Activated naive CD4-positive, alpha-beta T cell treated with anti-CD3 and anti-CD28 coated beads, Interleukin-2, amount 50 U/mL, for 24 hours (primary cell): ENCODE measurements at regions not wholly inside any gene's neighbourhood (a gene's known extent, or its start where the extent isn't known, plus 50 kb on each side); places are given as distances from the start of the nearest gene placed in this dataset.

Experiments used
- H3K27ac Mint-ChIP-seq: one replicate; pipeline ENCODE4 v1.8.0; 2021; ENCODE audit warnings: mild to moderate bottlenecking, mixed read lengths
- H3K27me3 Mint-ChIP-seq: one replicate; pipeline ENCODE4 v1.8.0; 2021; ENCODE audit warnings: mixed read lengths
- H3K36me3 Mint-ChIP-seq: one replicate; pipeline ENCODE4 v1.8.0; 2021; ENCODE audit warnings: mixed read lengths
- H3K4me1 Mint-ChIP-seq: one replicate; pipeline ENCODE4 v1.8.0; 2021; ENCODE audit warnings: mixed read lengths
- H3K4me3 Mint-ChIP-seq: one replicate; pipeline ENCODE4 v1.8.0; 2021; ENCODE audit warnings: mild to moderate bottlenecking, mixed read lengths
- H3K9me3 Mint-ChIP-seq: one replicate; pipeline ENCODE4 v1.8.0; 2021; ENCODE audit warnings: mixed read lengths

GRCh38 chr7:25035274-25035673 is 55.3 kb upstream of the OSBPL3 start:
- peaks cover 7% of the 10 kb centered on the region for H3K9me3 Mint-ChIP-seq
- H3K27me3 Mint-ChIP-seq, result no peaks in the 10 kb centered on the region
- H3K4me1 Mint-ChIP-seq, result peaks cover 8% of the 10 kb centered on the region
- no peak overlapping the region for H3K27ac Mint-ChIP-seq
- no peak overlapping the region for H3K4me3 Mint-ChIP-seq
- H3K36me3 Mint-ChIP-seq, result peaks cover 3% of the 10 kb centered on the region

GRCh38 chr7:25034136-25034535 is 54.2 kb upstream of the OSBPL3 start:
- H3K27me3 Mint-ChIP-seq, result no peaks in the 10 kb centered on the region
- peaks cover 4% of the 10 kb centered on the region for H3K36me3 Mint-ChIP-seq
- peaks cover 7% of the 10 kb centered on the region for H3K9me3 Mint-ChIP-seq
- H3K4me1 Mint-ChIP-seq, result peaks cover 18% of the 10 kb centered on the region
- no peak overlapping the region for H3K4me3 Mint-ChIP-seq
- H3K27ac Mint-ChIP-seq, result no peak overlapping the region

DNA sequence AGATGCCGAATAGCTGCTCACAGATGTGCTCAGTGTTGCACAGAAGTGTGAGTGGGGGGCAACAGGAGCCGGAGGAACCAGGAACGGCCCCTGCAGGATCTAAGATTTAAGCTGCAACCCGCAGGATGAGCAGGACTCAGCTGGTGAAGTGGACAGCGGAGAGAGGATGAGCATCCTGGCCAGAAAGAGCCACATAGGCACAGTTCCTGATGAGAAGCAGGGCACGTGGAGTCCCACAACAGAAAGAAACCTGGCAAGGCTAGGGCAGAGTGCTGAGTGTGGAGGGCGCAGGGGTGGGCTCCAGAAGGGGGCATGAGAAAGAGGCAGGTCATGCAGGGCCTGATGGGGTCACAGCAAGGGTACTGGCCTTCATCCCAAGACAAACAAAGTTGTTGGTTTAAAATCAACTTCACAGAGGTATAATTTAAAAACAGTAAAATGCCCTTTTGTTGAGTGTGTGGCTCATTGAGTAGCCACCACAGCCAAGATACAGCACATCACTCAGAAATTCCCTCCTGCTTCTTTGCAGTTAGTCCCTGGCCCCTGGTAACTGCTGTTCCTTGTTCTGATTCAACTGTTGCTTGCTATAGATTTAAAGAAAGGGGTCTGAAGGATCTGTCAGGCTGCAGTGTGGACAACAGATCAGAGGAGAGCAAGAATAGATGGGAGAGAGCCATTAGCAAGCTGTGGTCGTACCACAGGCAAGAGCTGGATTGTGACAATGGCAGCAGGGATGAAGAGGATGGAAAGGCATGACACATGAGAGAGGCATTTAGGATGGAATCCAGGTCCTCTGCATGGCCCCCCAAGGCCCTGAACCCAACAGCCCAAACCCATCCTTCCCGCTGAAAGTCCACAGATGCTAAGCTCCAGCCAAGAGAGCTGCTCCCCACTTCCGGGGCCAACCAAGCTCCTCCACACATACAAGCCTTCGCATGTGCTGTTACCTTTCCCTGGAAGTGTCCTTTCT is 53.1 kb upstream of the OSBPL3 start:
- H3K27me3 Mint-ChIP-seq, result no peaks in the 10 kb centered on the region
- H3K4me1 Mint-ChIP-seq, result peaks cover 29% of the 10 kb centered on the region
- peaks cover 7% of the 10 kb centered on the region for H3K9me3 Mint-ChIP-seq
- peaks cover 4% of the 10 kb centered on the region for H3K36me3 Mint-ChIP-seq
- no peak overlapping the region for H3K4me3 Mint-ChIP-seq
- H3K27ac Mint-ChIP-seq, result no peak overlapping the region

DNA sequence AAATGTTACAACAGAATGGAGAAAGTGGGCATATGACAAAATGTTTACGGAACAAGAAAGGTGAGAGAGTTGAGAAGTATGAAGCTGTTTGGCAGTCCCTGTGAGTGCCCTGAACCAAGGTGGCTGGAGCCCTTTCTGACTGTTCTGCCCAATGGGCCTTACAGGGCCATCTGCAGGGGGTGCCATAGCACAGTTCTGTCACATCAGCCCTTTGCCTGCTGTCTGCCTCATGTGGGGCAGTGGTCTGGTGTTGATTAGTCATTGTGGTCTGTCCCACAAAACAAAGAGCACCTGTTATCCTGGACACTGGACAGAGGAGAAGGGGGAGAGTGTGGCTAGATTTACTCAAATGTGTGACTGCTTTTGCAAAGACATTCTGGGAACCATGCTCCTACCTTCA is 51.5 kb upstream of the OSBPL3 start:
- Mint-ChIP-seq H3K27me3 (no peaks in the 10 kb centered on the region), H3K27ac (no peak overlapping the region), H3K36me3 (peaks cover 2% of the 10 kb centered on the region), H3K4me1 (peaks cover 38% of the 10 kb centered on the region), H3K9me3 (peaks cover 3% of the 10 kb centered on the region), H3K4me3 (no peak overlapping the region)

DNA sequence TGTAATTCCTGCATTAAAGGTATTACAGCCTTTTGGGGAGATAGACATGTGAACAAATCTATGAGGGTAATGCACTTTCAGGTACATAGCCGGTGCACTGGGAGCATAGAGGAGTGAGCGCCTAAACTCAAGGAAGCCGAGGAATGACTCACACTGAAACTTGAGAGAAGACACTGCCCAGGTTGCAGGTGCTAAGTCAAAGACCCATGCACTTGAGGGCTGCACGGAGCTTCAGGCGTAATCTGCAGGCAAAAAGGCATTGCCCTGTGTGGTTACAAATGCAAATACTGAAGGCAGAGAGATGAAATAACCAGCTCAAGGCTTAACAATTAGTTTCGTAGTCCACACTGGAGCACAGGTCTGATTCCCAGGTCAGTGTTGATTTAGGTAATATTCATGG is 51.0 kb upstream of the OSBPL3 start:
- Mint-ChIP-seq H3K4me3 (no peak overlapping the region), H3K27ac (no peak overlapping the region), H3K27me3 (no peaks in the 10 kb centered on the region), H3K36me3 (peaks cover 1% of the 10 kb centered on the region), H3K9me3 (no peaks in the 10 kb centered on the region), H3K4me1 (peaks cover 38% of the 10 kb centered on the region)
